H1 (cell line): ENCODE measurements at regions not wholly inside any gene's neighbourhood (a gene's known extent, or its start where the extent isn't known, plus 50 kb on each side); places are given as distances from the start of the nearest gene placed in this dataset.

Experiments used
- CTCF ChIA-PET: fragments of 300-600 bp; sonication (Branson Sonifier 250); formaldehyde crosslinking; loops from one replicate; lab custom pipeline; 2021; ENCODE audit not compliant: partially characterized antibody; lab: Charles Lee
- POLR2A ChIA-PET: fragments of 300-600 bp; sonication (Branson Sonifier 250); formaldehyde crosslinking; loops from one replicate; lab custom pipeline; 2021; ENCODE audit warnings: inconsistent platforms; ENCODE audit not compliant: partially characterized antibody; lab: Charles Lee
- DNase-seq, 2 experiments: peaks; one replicate each; pipeline versions ENCODE4 v3.0.0 to v3.0.0-alpha.2; 2010 to 2022; ENCODE audit warnings: low spot score in 2 of 2, low read depth in 1 of 2, mixed read lengths in 1 of 2
- FAIRE-seq: peaks from 2 replicates; lab custom pipeline; 2011; peaks lifted over from hg19 to GRCh38; lab: Jason Lieb, UNC
- H2AFZ ChIP-seq: 2 replicates; pipeline ENCODE4 v1.8.1; 2012; ENCODE audit warnings: low read length, inconsistent platforms
- H2AK5ac ChIP-seq: 2 replicates; pipeline ENCODE4 v1.6.1; 2013; ENCODE audit warnings: low read depth, low read length
- H2BK120ac ChIP-seq: replicated peaks from 2 replicates; pipeline ENCODE3; 2013; ENCODE audit warnings: low read depth, low read length, inconsistent platforms
- H2BK12ac ChIP-seq: 2 replicates; pipeline ENCODE4 v1.6.1; 2013; ENCODE audit warnings: low read depth, low read length
- H2BK15ac ChIP-seq: 2 replicates; pipeline ENCODE4 v1.6.1; 2013; ENCODE audit warnings: low read length
- H2BK20ac ChIP-seq: 2 replicates; pipeline ENCODE4 v1.6.1; 2013; ENCODE audit warnings: low read length
- H2BK5ac ChIP-seq: 2 replicates; pipeline ENCODE4 v1.6.1; 2013; ENCODE audit warnings: low read depth, low read length
- H3K14ac ChIP-seq: 2 replicates; pipeline ENCODE4 v1.6.1; 2013; ENCODE audit warnings: inconsistent platforms; ENCODE audit not compliant: insufficient read length
- H3K18ac ChIP-seq: 2 replicates; pipeline ENCODE4 v1.6.1; 2013; ENCODE audit warnings: low read length; ENCODE audit errors: extremely low read depth
- H3K23ac ChIP-seq: 2 replicates; pipeline ENCODE4 v1.6.1; 2013; ENCODE audit warnings: inconsistent platforms; ENCODE audit not compliant: insufficient read length
- H3K23me2 ChIP-seq: 2 replicates; pipeline ENCODE4 v1.6.1; 2013; ENCODE audit warnings: low read depth, low read length
- H3K27ac ChIP-seq: 2 replicates; pipeline ENCODE4 v1.6.1; 2011; ENCODE audit warnings: low read depth, low read length, inconsistent platforms
- H3K27me3 ChIP-seq, 4 experiments: replicated peaks in 1 of 4; 1 replicate in 1 of 4; 2 replicates in 3 of 4; pipeline versions ENCODE4 v1.6.1 to v1.8.1; 2011 to 2013; ENCODE audit warnings: low read length in 3 of 4, mild to moderate bottlenecking in 3 of 4, inconsistent platforms in 2 of 4, mixed read lengths in 2 of 4, moderate library complexity in 1 of 4; ENCODE audit not compliant: control insufficient read depth in 3 of 4, insufficient read depth in 3 of 4; ENCODE audit errors: extremely low read depth in 1 of 4
- H3K36me3 ChIP-seq, 4 experiments: 2 replicates each; pipeline versions ENCODE4 v1.6.1 to v1.8.1; 2011 to 2013; ENCODE audit warnings: mild to moderate bottlenecking in 4 of 4, low read length in 3 of 4, moderate library complexity in 2 of 4, control low read depth in 1 of 4, inconsistent platforms in 1 of 4; ENCODE audit not compliant: insufficient read depth in 4 of 4, control insufficient read depth in 2 of 4
- H3K4ac ChIP-seq: replicated peaks from 2 replicates; pipeline ENCODE3; 2013; ENCODE audit warnings: low read length, low read depth, mixed read lengths, inconsistent platforms; ENCODE audit not compliant: insufficient read length
- H3K4me1 ChIP-seq, 4 experiments: replicated peaks in 1 of 4; 1 replicate in 1 of 4; 2 replicates in 3 of 4; pipeline versions ENCODE4 v1.6.1 to v1.8.1; 2011 to 2013; ENCODE audit warnings: low read length in 3 of 4, inconsistent platforms in 2 of 4, mixed read lengths in 1 of 4; ENCODE audit not compliant: insufficient read depth in 4 of 4, control insufficient read depth in 3 of 4
- H3K4me2 ChIP-seq, 2 experiments: 2 replicates each; pipeline versions ENCODE4 v1.6.1 to v1.8.1; 2011 to 2013; ENCODE audit warnings: low read depth in 2 of 2, low read length in 2 of 2, control low read depth in 1 of 2, inconsistent platforms in 1 of 2, mild to moderate bottlenecking in 1 of 2; ENCODE audit not compliant: insufficient read depth in 1 of 2
- H3K4me3 ChIP-seq, 4 experiments: fragments of 200-600, 300-600 bp in 1 of 4; sonication (generic), shearing (Covaris generic), sonication (Bioruptor Twin) in 1 of 4; 2 replicates each; pipeline versions ENCODE4 v1.5.1 to v1.8.1; 2011 to 2016; ENCODE audit warnings: low read length in 4 of 4, low read depth in 3 of 4, control low read depth in 2 of 4, inconsistent platforms in 2 of 4, mild to moderate bottlenecking in 2 of 4, mixed read lengths in 1 of 4, moderate library complexity in 1 of 4; ENCODE audit not compliant: insufficient read depth in 2 of 4; ENCODE audit errors: extremely low read depth in 1 of 4
- H3K56ac ChIP-seq: replicated peaks from 2 replicates; pipeline ENCODE3; 2013; ENCODE audit warnings: low read depth, mild to moderate bottlenecking, mixed read lengths, low read length, inconsistent platforms; ENCODE audit not compliant: insufficient read length
- H3K79me1 ChIP-seq: 2 replicates; pipeline ENCODE4 v1.6.1; 2013; ENCODE audit warnings: low read depth, low read length, control low read depth
- H3K79me2 ChIP-seq, 2 experiments: 2 replicates each; pipeline versions ENCODE4 v1.6.1 to v1.8.1; 2012 to 2013; ENCODE audit warnings: low read length in 2 of 2, mild to moderate bottlenecking in 2 of 2, inconsistent platforms in 1 of 2; ENCODE audit not compliant: insufficient read depth in 2 of 2, control insufficient read depth in 1 of 2
- H3K9ac ChIP-seq, 4 experiments: replicated peaks in 1 of 4; 1 replicate in 1 of 4; 2 replicates in 3 of 4; pipeline versions ENCODE4 v1.6.1 to v1.8.1; 2011 to 2013; ENCODE audit warnings: low read depth in 3 of 4, low read length in 3 of 4, control low read depth in 2 of 4, mild to moderate bottlenecking in 2 of 4, moderate library complexity in 2 of 4, inconsistent platforms in 1 of 4; ENCODE audit errors: extremely low read depth in 1 of 4
- H3K9me3 ChIP-seq, 2 experiments: 2 replicates each; pipeline versions ENCODE4 v1.6.1 to v1.8.1; 2012 to 2013; ENCODE audit warnings: mild to moderate bottlenecking in 2 of 2, moderate library complexity in 2 of 2, control low read depth in 1 of 2, inconsistent platforms in 1 of 2, low read depth in 1 of 2, low read length in 1 of 2, mixed read lengths in 1 of 2; ENCODE audit not compliant: insufficient read depth in 2 of 2
- H4K20me1 ChIP-seq, 2 experiments: replicated peaks in 1 of 2; 2 replicates each; pipeline versions ENCODE3 to v1.8.1; 2011 to 2013; ENCODE audit warnings: inconsistent platforms in 2 of 2, low read length in 2 of 2, mild to moderate bottlenecking in 1 of 2; ENCODE audit not compliant: insufficient read depth in 2 of 2, control insufficient read depth in 1 of 2
- H4K5ac ChIP-seq: 2 replicates; pipeline ENCODE4 v1.6.1; 2013; ENCODE audit warnings: low read length, low read depth, mixed read lengths, inconsistent platforms; ENCODE audit not compliant: insufficient read length
- H4K8ac ChIP-seq: 2 replicates; pipeline ENCODE4 v1.8.0; 2013; ENCODE audit warnings: mild to moderate bottlenecking, moderate library complexity, low read length, inconsistent platforms; ENCODE audit not compliant: insufficient read depth; ENCODE audit errors: extremely low read depth
- H4K91ac ChIP-seq: replicated peaks from 2 replicates; pipeline ENCODE3; 2013; ENCODE audit warnings: low read length, mixed read lengths, inconsistent platforms; ENCODE audit not compliant: insufficient read length
- CBX5 ChIP-seq: fragments of 300-800, 300-1000 bp; sonication (generic); IDR thresholded peaks from 2 replicates; pipeline ENCODE4 v1.7.1; 2016; ENCODE audit warnings: antibody characterized with exemption, low read length, low read depth
- CBX8 ChIP-seq: fragments of 300-800, 300-1000 bp; sonication (generic); IDR thresholded peaks from 2 replicates; pipeline ENCODE4 v1.7.1; 2016; ENCODE audit warnings: low read depth, low read length, borderline replicate concordance
- FOSL1 ChIP-seq: IDR thresholded peaks from 2 replicates; pipeline ENCODE4 v1.6.1; 2011; ENCODE audit warnings: mild to moderate bottlenecking, low read depth, low read length, moderate library complexity; ENCODE audit not compliant: insufficient read depth
- NRF1 ChIP-seq: IDR thresholded peaks from 2 replicates; pipeline ENCODE4 v1.6.1; 2011; ENCODE audit warnings: mild to moderate bottlenecking, low read depth, low read length, improper control_type of control experiment
- POU5F1 ChIP-seq: IDR thresholded peaks from 2 replicates; pipeline ENCODE4 v1.6.1; 2011; ENCODE audit warnings: low read depth, mild to moderate bottlenecking, low read length, moderate library complexity
- RAD21 ChIP-seq, 2 experiments: IDR thresholded peaks in 1 of 2; conservative IDR thresholded peaks in 1 of 2; 2 replicates each; pipeline ENCODE4 v1.6.1; 2011; ENCODE audit warnings: low read depth in 2 of 2, low read length in 2 of 2, improper control_type of control experiment in 1 of 2, inconsistent platforms in 1 of 2, mild to moderate bottlenecking in 1 of 2, moderate library complexity in 1 of 2
- RFX5 ChIP-seq: IDR thresholded peaks from 2 replicates; pipeline ENCODE4 v1.6.1; 2011; ENCODE audit warnings: low read depth, low read length, improper control_type of control experiment, borderline replicate concordance
- SIRT6 ChIP-seq: IDR thresholded peaks from one replicate; pipeline ENCODE4 v1.7.1; 2012; ENCODE audit warnings: low read length, inconsistent platforms
- YY1 ChIP-seq: IDR thresholded peaks from 2 replicates; pipeline ENCODE4 v1.6.1; 2011; ENCODE audit warnings: low read depth, mild to moderate bottlenecking, low read length
- WGBS, 2 experiments: shearing (Covaris generic) in 1 of 2; methylation state at CpG; one replicate each; pipeline versions ENCODE4 v1.1.6 to v1.1.7; 2013 to 2015; ENCODE audit warnings: low lambda C conversion rate in 2 of 2, mixed read lengths in 2 of 2, inconsistent platforms in 1 of 2, low coverage in 1 of 2, missing lambda C conversion rate in 1 of 2; ENCODE audit not compliant: insufficient replicate concordance in 2 of 2, insufficient coverage in 1 of 2, insufficient read length in 1 of 2; ENCODE audit errors: extremely low coverage in 1 of 2, missing lambda C conversion rate in 1 of 2; 5-methylcytosine and 5-hydroxymethylcytosine counted together

GRCh38 chr12:132389526-132390286, 60.3 kb upstream of the GALNT9 start:
- no peak overlapping the region for H3K23ac ChIP-seq
- TF ChIP-seq YY1 (no peak), POU5F1 (no peak), CBX5 (no peak), FOSL1 (no peak), RFX5 (no peak), NRF1 (no peak), SIRT6 (no peak), CBX8 (no peak), RAD21 (IDR thresholded peaks at IDR 0.05 in 1 of 2, conservative IDR thresholded peaks at IDR 0.05 in 1 of 2; ENCODE audit: low read depth in 2 of 2, low read length in 2 of 2) (no peak)
- no peak overlapping the region for H3K4me3 ChIP-seq
- no peak overlapping the region for H2AK5ac ChIP-seq
- no peaks in the 10 kb centered on the region for H4K20me1 ChIP-seq
- H2BK120ac ChIP-seq, result no peak overlapping the region
- H3K4ac ChIP-seq, result no peak overlapping the region
- H4K91ac ChIP-seq, result no peak overlapping the region
- 75% methylated on average over 12 of the region's 21 CpGs; no CpG with 5 or more reads in 1 of the 2 experiments for WGBS, 2 experiments
- no peak overlapping the region for H4K5ac ChIP-seq
- DNase-seq, result no peak
- H4K8ac ChIP-seq, result peak overlapping the region; percentile 3; the same call in 1 of the 2 replicates
- no peak overlapping the region for H3K56ac ChIP-seq
- FAIRE-seq, result no peak
- H3K14ac ChIP-seq, result no peak overlapping the region
- H3K23me2 ChIP-seq, result 0 out of 2 replicates have a peak, but pooled peaks cover 1% of the 10 kb centered on the region
- H3K36me3 ChIP-seq, result no peaks in the 10 kb centered on the region
- no peak overlapping the region for H3K27ac ChIP-seq
- no peak overlapping the region for H2BK12ac ChIP-seq
- H3K18ac ChIP-seq, result no peak overlapping the region
- H2BK20ac ChIP-seq, result no peak overlapping the region
- H3K4me2 ChIP-seq, result no peak overlapping the region
- H2AFZ ChIP-seq, result no peak overlapping the region
- no peaks in the 10 kb centered on the region for H3K79me2 ChIP-seq
- no peak overlapping the region for H2BK5ac ChIP-seq
- H3K9me3 ChIP-seq, result no peaks in the 10 kb centered on the region; a peak in 1 of 4 replicates
- 0 out of 2 replicates have a peak, but pooled peaks cover 2% of the 10 kb centered on the region for H3K79me1 ChIP-seq
- ChIA-PET POLR2A (interaction anchor here (0.8 to 2.0 kb wide), 4 partner anchors 16 to 172 kb away, joined by 3 to 9 read pairs (median 3); no protein-coding TSS in a partner anchor), CTCF (interaction anchor here (0.7 to 5.0 kb wide), 5 partner anchors 9 to 120 kb away, joined by 3 to 25 read pairs (median 4); no protein-coding TSS in a partner anchor)
- H3K9ac ChIP-seq, result no peak overlapping the region
- no peak overlapping the region for H2BK15ac ChIP-seq
- peaks cover 5 to 48% (median 41%) of the 10 kb centered on the region in 4 experiments for H3K27me3 ChIP-seq
- peaks cover 0 to 29% (median 15%) of the 10 kb centered on the region in 4 experiments; a peak in 6 of 7 replicates for H3K4me1 ChIP-seq
